ENCODE measurements at regions not wholly inside any gene's neighbourhood (a gene's known extent, or its start where the extent isn't known, plus 50 kb on each side); places are given as distances from the start of the nearest gene placed in this dataset.

DNA sequence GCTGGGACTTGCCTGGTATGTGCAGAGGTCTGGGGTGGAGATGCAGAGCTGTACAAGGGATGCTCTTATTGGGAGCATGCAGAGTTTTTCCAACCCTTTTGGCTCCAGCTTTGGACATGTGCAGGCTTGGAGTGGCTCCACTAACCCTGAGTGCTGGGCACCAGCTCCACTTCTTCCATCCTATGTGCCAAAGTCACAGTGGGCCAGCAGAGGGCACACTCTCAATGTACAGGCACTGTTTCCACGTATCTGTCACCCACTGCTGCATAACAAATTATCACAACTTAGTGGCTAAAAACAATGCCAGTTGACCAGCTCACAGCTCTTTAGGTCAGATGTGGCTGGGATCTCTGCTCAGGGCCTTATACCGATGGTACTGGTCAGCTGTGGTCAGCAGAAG, 631.8 kb downstream of the AJAP1 start:
- no peak for DNase-seq
- FAIRE-seq = no peak

GRCh38 chr1:5274527-5274926, 620.1 kb downstream of the AJAP1 start:
- no peak for FAIRE-seq
- Histone ChIP-seq H3K4me3 (ENCODE audit: low read length in 3 of 3) (no peak overlapping the region), H3K4me1 (ENCODE audit: control insufficient read depth in 2 of 3, insufficient read depth in 2 of 3, low read depth in 1 of 3, low read length in 3 of 3) (no peaks in the 10 kb centered on the region), H3K36me3 (ENCODE audit: control insufficient read depth in 2 of 3, insufficient read depth in 3 of 3, low read length in 3 of 3) (no peaks in the 10 kb centered on the region), H3K27ac (ENCODE audit: low read depth in 2 of 2, low read length in 2 of 2) (no peak overlapping the region), H3K27me3 (ENCODE audit: control insufficient read depth, insufficient read depth, low read length) (no peaks in the 10 kb centered on the region), H3K9ac (ENCODE audit: low read length in 3 of 3) (no peak overlapping the region), H3K9me3 (ENCODE audit: control insufficient read depth in 2 of 3, insufficient read depth in 1 of 3, low read length in 3 of 3) (no peaks in the 10 kb centered on the region)
- intact Hi-C loops (cut with DNase I) = no loop called here
- TF ChIP-seq, protein P1, sequence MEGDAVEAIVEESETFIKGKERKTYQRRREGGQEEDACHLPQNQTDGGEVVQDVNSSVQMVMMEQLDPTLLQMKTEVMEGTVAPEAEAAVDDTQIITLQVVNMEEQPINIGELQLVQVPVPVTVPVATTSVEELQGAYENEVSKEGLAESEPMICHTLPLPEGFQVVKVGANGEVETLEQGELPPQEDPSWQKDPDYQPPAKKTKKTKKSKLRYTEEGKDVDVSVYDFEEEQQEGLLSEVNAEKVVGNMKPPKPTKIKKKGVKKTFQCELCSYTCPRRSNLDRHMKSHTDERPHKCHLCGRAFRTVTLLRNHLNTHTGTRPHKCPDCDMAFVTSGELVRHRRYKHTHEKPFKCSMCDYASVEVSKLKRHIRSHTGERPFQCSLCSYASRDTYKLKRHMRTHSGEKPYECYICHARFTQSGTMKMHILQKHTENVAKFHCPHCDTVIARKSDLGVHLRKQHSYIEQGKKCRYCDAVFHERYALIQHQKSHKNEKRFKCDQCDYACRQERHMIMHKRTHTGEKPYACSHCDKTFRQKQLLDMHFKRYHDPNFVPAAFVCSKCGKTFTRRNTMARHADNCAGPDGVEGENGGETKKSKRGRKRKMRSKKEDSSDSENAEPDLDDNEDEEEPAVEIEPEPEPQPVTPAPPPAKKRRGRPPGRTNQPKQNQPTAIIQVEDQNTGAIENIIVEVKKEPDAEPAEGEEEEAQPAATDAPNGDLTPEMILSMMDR (IDR thresholded peaks at IDR 0.05; ENCODE audit: borderline replicate concordance, extremely low read depth, insufficient read depth) = no peak
- no peak for DNase-seq

More for the DNA sequence above, 631.8 kb downstream of the AJAP1 start:
- no peak overlapping the region for H3K27ac ChIP-seq (ENCODE audit: low read depth in 2 of 2, low read length in 2 of 2)
- H3K4me3 ChIP-seq (ENCODE audit: low read length in 3 of 3) = no peak overlapping the region
- H3K9me3 ChIP-seq (ENCODE audit: control insufficient read depth in 2 of 3, insufficient read depth in 1 of 3, low read length in 3 of 3) = no peaks in the 10 kb centered on the region
- H3K36me3 ChIP-seq (ENCODE audit: control insufficient read depth in 2 of 3, insufficient read depth in 3 of 3, low read length in 3 of 3) = no peaks in the 10 kb centered on the region
- TF ChIP-seq, protein P1 (IDR thresholded peaks at IDR 0.05; ENCODE audit: borderline replicate concordance, extremely low read depth, insufficient read depth) = no peak
- intact Hi-C loops (cut with DNase I) = no loop called here
- no peak overlapping the region for H3K9ac ChIP-seq (ENCODE audit: low read length in 3 of 3)
- H3K4me1 ChIP-seq (ENCODE audit: control insufficient read depth in 2 of 3, insufficient read depth in 2 of 3, low read depth in 1 of 3, low read length in 3 of 3) = no peaks in the 10 kb centered on the region
- no peaks in the 10 kb centered on the region for H3K27me3 ChIP-seq (ENCODE audit: control insufficient read depth, insufficient read depth, low read length)

DNA sequence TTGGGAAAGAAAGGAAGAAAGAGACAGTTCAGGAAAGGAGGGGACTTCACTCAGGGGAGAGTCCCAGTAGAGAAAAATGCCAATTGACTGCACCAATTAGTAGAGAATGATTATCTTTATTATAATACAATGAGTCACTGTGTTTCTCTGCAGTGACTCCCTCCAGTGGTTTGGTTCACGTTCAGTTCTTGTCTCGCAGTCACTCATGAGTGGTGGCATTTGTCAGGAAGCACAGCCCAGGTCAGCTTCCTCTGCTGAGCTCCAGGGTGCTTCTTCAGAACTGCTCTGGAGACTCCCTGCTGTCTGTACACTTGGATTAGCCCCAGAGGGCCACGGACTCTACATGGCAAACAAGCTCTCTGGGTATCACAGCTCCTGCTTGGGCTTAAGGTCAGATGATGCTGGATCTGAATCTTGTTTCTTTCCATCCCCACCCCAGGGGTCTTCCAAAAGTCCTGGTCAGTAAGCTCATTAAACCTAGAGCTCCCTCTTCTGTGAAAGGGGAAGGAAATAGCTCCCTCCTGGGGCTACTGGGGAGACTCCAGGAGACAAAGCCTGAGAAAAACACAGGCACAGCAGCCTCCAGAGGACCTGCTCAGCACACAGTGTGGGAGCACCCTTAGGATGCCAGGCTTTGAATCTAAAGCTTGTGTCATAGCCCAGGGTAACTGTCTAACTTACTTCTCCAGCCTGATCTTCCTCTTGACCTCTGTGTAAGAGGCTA, 619.0 kb downstream of the AJAP1 start:
- Histone ChIP-seq H3K27me3 (ENCODE audit: control insufficient read depth, insufficient read depth, low read length) (no peaks in the 10 kb centered on the region), H3K36me3 (ENCODE audit: control insufficient read depth in 2 of 3, insufficient read depth in 3 of 3, low read length in 3 of 3) (no peaks in the 10 kb centered on the region), H3K4me1 (ENCODE audit: control insufficient read depth in 2 of 3, insufficient read depth in 2 of 3, low read depth in 1 of 3, low read length in 3 of 3) (no peaks in the 10 kb centered on the region), H3K9ac (ENCODE audit: low read length in 3 of 3) (no peak overlapping the region), H3K27ac (ENCODE audit: low read depth in 2 of 2, low read length in 2 of 2) (no peak overlapping the region), H3K9me3 (ENCODE audit: control insufficient read depth in 2 of 3, insufficient read depth in 1 of 3, low read length in 3 of 3) (peaks cover 0 to 3% (median 0%) of the 10 kb centered on the region in 3 donors), H3K4me3 (ENCODE audit: low read length in 3 of 3) (no peak overlapping the region)
- intact Hi-C loops (cut with DNase I) = no loop called here
- no peak for DNase-seq
- FAIRE-seq = no peak
- TF ChIP-seq, protein P1 (IDR thresholded peaks at IDR 0.05; ENCODE audit: borderline replicate concordance, extremely low read depth, insufficient read depth) = no peak
